ENCODE measurements at regions not wholly inside any gene's neighbourhood (a gene's known extent, or its start where the extent isn't known, plus 50 kb on each side); places are given as distances from the start of the nearest gene placed in this dataset.

DNA sequence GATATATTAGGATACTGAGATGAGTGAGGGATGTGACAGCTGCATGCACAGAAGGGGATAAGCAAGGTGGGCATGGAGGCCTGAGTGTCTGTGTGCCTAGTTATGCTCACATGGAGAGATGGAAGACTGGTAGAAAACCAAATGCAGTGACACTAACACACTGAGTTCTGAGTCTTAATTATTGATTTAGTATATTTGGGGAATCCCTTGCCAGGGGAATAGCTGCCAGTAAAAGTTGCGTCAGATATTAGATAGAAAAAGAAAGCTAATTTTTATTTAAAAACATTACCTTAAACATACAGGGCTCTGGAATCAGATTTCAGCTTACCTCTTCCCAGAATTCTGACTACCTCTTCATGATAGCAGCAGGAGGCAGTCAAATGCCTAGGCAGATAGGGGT lies 620.5 kb downstream of the METTL15 start:
- no peak overlapping the region for H3K4me3 ChIP-seq (replicated peaks in 1 of 2; ENCODE audit: low read depth in 1 of 2, low read length in 2 of 2)
- RAD21 ChIA-PET (ENCODE audit: low non-redundant PET in 1 of 2, low total read pairs in 2 of 2, uncharacterized antibody in 2 of 2, unreplicated experiment in 2 of 2) = no interaction called here
- H3K27me3 ChIP-seq (ENCODE audit: insufficient read depth, low read length) = no peaks in the 10 kb centered on the region
- no peak overlapping the region for H3K9ac ChIP-seq (ENCODE audit: low read length)
- no peak overlapping the region for H2AFZ ChIP-seq (ENCODE audit: low read depth, low read length, poor library complexity, severe bottlenecking)
- no TSS peak for BruUV-seq (replicated peaks)
- no peaks in the 10 kb centered on the region for H4K20me1 ChIP-seq (ENCODE audit: insufficient read depth)
- DNase-seq (ENCODE audit: low read depth, low spot score) (no peak), ATAC-seq (no peak)
- no peaks in the 10 kb centered on the region for H3K36me3 ChIP-seq (ENCODE audit: control insufficient read depth in 1 of 2, insufficient read depth in 2 of 2, low read length in 2 of 2)
- no peaks in the 10 kb centered on the region for H3K4me1 ChIP-seq (ENCODE audit: control insufficient read depth in 1 of 2, insufficient read depth in 2 of 2, low read length in 2 of 2)
- no peaks in the 10 kb centered on the region for H3K9me2 ChIP-seq (ENCODE audit: insufficient read depth)
- H3K9me3 ChIP-seq (ENCODE audit: control insufficient read depth in 1 of 2, insufficient read depth in 1 of 2, low read depth in 1 of 2, low read length in 2 of 2) = no peaks in the 10 kb centered on the region
- CTCF ChIA-PET = no interaction called here
- TF ChIP-seq, protein P1, sequence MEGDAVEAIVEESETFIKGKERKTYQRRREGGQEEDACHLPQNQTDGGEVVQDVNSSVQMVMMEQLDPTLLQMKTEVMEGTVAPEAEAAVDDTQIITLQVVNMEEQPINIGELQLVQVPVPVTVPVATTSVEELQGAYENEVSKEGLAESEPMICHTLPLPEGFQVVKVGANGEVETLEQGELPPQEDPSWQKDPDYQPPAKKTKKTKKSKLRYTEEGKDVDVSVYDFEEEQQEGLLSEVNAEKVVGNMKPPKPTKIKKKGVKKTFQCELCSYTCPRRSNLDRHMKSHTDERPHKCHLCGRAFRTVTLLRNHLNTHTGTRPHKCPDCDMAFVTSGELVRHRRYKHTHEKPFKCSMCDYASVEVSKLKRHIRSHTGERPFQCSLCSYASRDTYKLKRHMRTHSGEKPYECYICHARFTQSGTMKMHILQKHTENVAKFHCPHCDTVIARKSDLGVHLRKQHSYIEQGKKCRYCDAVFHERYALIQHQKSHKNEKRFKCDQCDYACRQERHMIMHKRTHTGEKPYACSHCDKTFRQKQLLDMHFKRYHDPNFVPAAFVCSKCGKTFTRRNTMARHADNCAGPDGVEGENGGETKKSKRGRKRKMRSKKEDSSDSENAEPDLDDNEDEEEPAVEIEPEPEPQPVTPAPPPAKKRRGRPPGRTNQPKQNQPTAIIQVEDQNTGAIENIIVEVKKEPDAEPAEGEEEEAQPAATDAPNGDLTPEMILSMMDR (IDR thresholded peaks at IDR 0.05 in 2 of 3, conservative IDR thresholded peaks at IDR 0.05 in 1 of 3; ENCODE audit: borderline replicate concordance in 1 of 3, insufficient read depth in 1 of 3, low read depth in 2 of 3, low read length in 2 of 3) = no peak
- TF ChIP-seq EZH2 (IDR thresholded peaks at IDR 0.05) = no peak
- TF ChIP-seq, protein P2, sequence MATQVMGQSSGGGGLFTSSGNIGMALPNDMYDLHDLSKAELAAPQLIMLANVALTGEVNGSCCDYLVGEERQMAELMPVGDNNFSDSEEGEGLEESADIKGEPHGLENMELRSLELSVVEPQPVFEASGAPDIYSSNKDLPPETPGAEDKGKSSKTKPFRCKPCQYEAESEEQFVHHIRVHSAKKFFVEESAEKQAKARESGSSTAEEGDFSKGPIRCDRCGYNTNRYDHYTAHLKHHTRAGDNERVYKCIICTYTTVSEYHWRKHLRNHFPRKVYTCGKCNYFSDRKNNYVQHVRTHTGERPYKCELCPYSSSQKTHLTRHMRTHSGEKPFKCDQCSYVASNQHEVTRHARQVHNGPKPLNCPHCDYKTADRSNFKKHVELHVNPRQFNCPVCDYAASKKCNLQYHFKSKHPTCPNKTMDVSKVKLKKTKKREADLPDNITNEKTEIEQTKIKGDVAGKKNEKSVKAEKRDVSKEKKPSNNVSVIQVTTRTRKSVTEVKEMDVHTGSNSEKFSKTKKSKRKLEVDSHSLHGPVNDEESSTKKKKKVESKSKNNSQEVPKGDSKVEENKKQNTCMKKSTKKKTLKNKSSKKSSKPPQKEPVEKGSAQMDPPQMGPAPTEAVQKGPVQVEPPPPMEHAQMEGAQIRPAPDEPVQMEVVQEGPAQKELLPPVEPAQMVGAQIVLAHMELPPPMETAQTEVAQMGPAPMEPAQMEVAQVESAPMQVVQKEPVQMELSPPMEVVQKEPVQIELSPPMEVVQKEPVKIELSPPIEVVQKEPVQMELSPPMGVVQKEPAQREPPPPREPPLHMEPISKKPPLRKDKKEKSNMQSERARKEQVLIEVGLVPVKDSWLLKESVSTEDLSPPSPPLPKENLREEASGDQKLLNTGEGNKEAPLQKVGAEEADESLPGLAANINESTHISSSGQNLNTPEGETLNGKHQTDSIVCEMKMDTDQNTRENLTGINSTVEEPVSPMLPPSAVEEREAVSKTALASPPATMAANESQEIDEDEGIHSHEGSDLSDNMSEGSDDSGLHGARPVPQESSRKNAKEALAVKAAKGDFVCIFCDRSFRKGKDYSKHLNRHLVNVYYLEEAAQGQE (IDR thresholded peaks at IDR 0.05; ENCODE audit: low read depth) = no peak
- TF ChIP-seq SP1 (IDR thresholded peaks at IDR 0.05; ENCODE audit: low read depth) = no peak
- TF ChIP-seq, protein P3, sequence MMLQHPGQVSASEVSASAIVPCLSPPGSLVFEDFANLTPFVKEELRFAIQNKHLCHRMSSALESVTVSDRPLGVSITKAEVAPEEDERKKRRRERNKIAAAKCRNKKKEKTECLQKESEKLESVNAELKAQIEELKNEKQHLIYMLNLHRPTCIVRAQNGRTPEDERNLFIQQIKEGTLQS (IDR thresholded peaks at IDR 0.05) = no peak
- no peak for TF ChIP-seq ZNF274 (IDR thresholded peaks at IDR 0.05; ENCODE audit: low read depth, low read length)
- TF ChIP-seq FOSL1 (IDR thresholded peaks at IDR 0.05; ENCODE audit: low read depth) = no peak
- TF ChIP-seq, protein P4, sequence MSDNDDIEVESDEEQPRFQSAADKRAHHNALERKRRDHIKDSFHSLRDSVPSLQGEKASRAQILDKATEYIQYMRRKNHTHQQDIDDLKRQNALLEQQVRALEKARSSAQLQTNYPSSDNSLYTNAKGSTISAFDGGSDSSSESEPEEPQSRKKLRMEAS (IDR thresholded peaks at IDR 0.05) = no peak
- TF ChIP-seq TCF7L2 (IDR thresholded peaks at IDR 0.05; ENCODE audit: borderline replicate concordance, extremely low read depth, insufficient read depth, insufficient read length) = no peak
- no peak for TF ChIP-seq EZH2phosphoT487 (IDR thresholded peaks at IDR 0.05; ENCODE audit: borderline replicate concordance)
- no peak for TF ChIP-seq ELF1 (IDR thresholded peaks at IDR 0.05; ENCODE audit: borderline replicate concordance, low read depth)
- TF ChIP-seq POLR2AphosphoS5 (IDR thresholded peaks at IDR 0.05; ENCODE audit: low read depth, low read length) = no peak
- TF ChIP-seq SIN3A (IDR thresholded peaks at IDR 0.05; ENCODE audit: low read depth) = no peak
- TF ChIP-seq JUND (IDR thresholded peaks at IDR 0.05) = no peak
- no peak for TF ChIP-seq CEBPB (IDR thresholded peaks at IDR 0.05; ENCODE audit: low read depth)
- TF ChIP-seq YY1 (IDR thresholded peaks at IDR 0.05; ENCODE audit: extremely low read depth, insufficient replicate concordance, low read depth, low read length) = no peak
- no peak for TF ChIP-seq CBX3 (IDR thresholded peaks at IDR 0.05; ENCODE audit: low read depth)
- no peak for TF ChIP-seq ZFX (IDR thresholded peaks at IDR 0.05)
- POLR2A ChIA-PET = no interaction called here
- H3K79me2 ChIP-seq (ENCODE audit: insufficient read depth, low read length) = no peaks in the 10 kb centered on the region
- no peak overlapping the region for H3K4me2 ChIP-seq (ENCODE audit: low read length)
- no peak overlapping the region for H3K27ac ChIP-seq (ENCODE audit: low read depth, low read length)
- intact Hi-C loops (cut with micrococcal nuclease) = no loop called here
